ENCODE measurements at regions not wholly inside any gene's neighbourhood (a gene's known extent, or its start where the extent isn't known, plus 50 kb on each side); places are given as distances from the start of the nearest gene placed in this dataset.

- TF ChIP-seq POLR2A (IDR thresholded peaks at IDR 0.05) (no peak), CTCF (IDR thresholded peaks at IDR 0.05) (no peak), POLR2AphosphoS5 (IDR thresholded peaks at IDR 0.05; ENCODE audit: insufficient read depth in 1 of 2, low read depth in 1 of 2) (no peak)
- H3K4me3 ChIP-seq: no peak overlapping the region
- intact Hi-C loops (cut with DNase I): no loop called here
- H3K9me3 ChIP-seq: no peaks in the 10 kb centered on the region
- H3K4me1 ChIP-seq: no peaks in the 10 kb centered on the region
- H3K36me3 ChIP-seq: no peaks in the 10 kb centered on the region
- no peaks in the 10 kb centered on the region for H3K27me3 ChIP-seq
- no peak overlapping the region for H3K27ac ChIP-seq
- no peak for DNase-seq (ENCODE audit: extremely low spot score in 2 of 2)
These were observed 124.1 kb upstream of the FIGN start for GRCh38 chr2:163859951-163860350.

GRCh38 chr2:163856941-163857340 is 121.1 kb upstream of the FIGN start:
- no peaks in the 10 kb centered on the region for H3K9me3 ChIP-seq
- no peaks in the 10 kb centered on the region for H3K36me3 ChIP-seq
- no peak overlapping the region for H3K4me3 ChIP-seq
- intact Hi-C loops (cut with DNase I): no loop called here
- H3K27me3 ChIP-seq: no peaks in the 10 kb centered on the region
- no peaks in the 10 kb centered on the region for H3K4me1 ChIP-seq
- H3K27ac ChIP-seq: no peak overlapping the region
- no peak for TF ChIP-seq POLR2AphosphoS5 (IDR thresholded peaks at IDR 0.05; ENCODE audit: insufficient read depth in 1 of 2, low read depth in 1 of 2)
- no peak for DNase-seq (ENCODE audit: extremely low spot score in 2 of 2)

- TF ChIP-seq POLR2A (IDR thresholded peaks at IDR 0.05) (no peak), POLR2AphosphoS5 (IDR thresholded peaks at IDR 0.05; ENCODE audit: insufficient read depth in 1 of 2, low read depth in 1 of 2) (no peak), CTCF (IDR thresholded peaks at IDR 0.05) (no peak)
- Histone ChIP-seq H3K4me3 (no peak overlapping the region), H3K36me3 (no peaks in the 10 kb centered on the region), H3K4me1 (no peaks in the 10 kb centered on the region), H3K27me3 (no peaks in the 10 kb centered on the region), H3K9me3 (no peaks in the 10 kb centered on the region), H3K27ac (no peak overlapping the region)
- intact Hi-C loops (cut with DNase I): no loop called here
- DNase-seq (ENCODE audit: extremely low spot score in 2 of 2): no peak
These were observed 116.8 kb upstream of the FIGN start for GRCh38 chr2:163852616-163853015.

GRCh38 chr2:163849756-163850435 is 114.1 kb upstream of the FIGN start:
- H3K4me1 ChIP-seq: no peaks in the 10 kb centered on the region
- H3K36me3 ChIP-seq: no peaks in the 10 kb centered on the region
- intact Hi-C loops (cut with DNase I): no loop called here
- no peak overlapping the region for H3K4me3 ChIP-seq
- no peaks in the 10 kb centered on the region for H3K27me3 ChIP-seq
- H3K9me3 ChIP-seq: no peaks in the 10 kb centered on the region
- TF ChIP-seq CTCF (IDR thresholded peaks at IDR 0.05) (no peak), POLR2A (IDR thresholded peaks at IDR 0.05) (no peak), POLR2AphosphoS5 (IDR thresholded peaks at IDR 0.05; ENCODE audit: insufficient read depth in 1 of 2, low read depth in 1 of 2) (no peak)
- no peak overlapping the region for H3K27ac ChIP-seq
- DNase-seq (ENCODE audit: extremely low spot score in 2 of 2): no peak

DNA sequence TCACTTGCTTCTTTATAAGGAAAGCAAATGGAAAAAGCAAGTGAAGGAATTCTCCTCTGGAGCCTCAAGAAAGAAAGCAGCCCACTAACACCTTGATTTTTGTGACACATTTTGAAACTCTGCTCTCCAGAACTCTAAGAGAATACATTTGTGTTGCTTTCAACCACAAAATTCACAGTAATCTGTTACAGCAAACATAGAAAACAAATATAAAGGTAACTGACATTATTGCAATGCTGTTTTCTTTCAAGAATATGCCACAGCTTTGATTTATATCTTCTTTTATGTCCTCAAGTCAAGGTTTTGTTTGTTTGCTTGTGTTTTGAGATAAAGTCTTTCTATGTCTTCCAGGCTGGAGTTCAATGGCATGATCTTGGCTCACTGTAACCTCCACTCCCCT is 103.1 kb upstream of the FIGN start:
- no peak for TF ChIP-seq CTCF (IDR thresholded peaks at IDR 0.05)
- no peak for TF ChIP-seq POLR2AphosphoS5 (IDR thresholded peaks at IDR 0.05; ENCODE audit: insufficient read depth in 1 of 2, low read depth in 1 of 2)
- no peak for TF ChIP-seq POLR2A (IDR thresholded peaks at IDR 0.05)
- no peak for DNase-seq (ENCODE audit: extremely low spot score in 2 of 2)
- H3K36me3 ChIP-seq: no peaks in the 10 kb centered on the region
- H3K27me3 ChIP-seq: no peaks in the 10 kb centered on the region
- peaks cover 5% of the 10 kb centered on the region for H3K4me1 ChIP-seq
- no peak overlapping the region for H3K27ac ChIP-seq
- H3K9me3 ChIP-seq: no peaks in the 10 kb centered on the region
- intact Hi-C loops (cut with DNase I): no loop called here
- H3K4me3 ChIP-seq: no peak overlapping the region

All from vagina (tissue), 2 donors.